ENCODE measurements at regions not wholly inside any gene's neighbourhood (a gene's known extent, or its start where the extent isn't known, plus 50 kb on each side); places are given as distances from the start of the nearest gene placed in this dataset.

DNA sequence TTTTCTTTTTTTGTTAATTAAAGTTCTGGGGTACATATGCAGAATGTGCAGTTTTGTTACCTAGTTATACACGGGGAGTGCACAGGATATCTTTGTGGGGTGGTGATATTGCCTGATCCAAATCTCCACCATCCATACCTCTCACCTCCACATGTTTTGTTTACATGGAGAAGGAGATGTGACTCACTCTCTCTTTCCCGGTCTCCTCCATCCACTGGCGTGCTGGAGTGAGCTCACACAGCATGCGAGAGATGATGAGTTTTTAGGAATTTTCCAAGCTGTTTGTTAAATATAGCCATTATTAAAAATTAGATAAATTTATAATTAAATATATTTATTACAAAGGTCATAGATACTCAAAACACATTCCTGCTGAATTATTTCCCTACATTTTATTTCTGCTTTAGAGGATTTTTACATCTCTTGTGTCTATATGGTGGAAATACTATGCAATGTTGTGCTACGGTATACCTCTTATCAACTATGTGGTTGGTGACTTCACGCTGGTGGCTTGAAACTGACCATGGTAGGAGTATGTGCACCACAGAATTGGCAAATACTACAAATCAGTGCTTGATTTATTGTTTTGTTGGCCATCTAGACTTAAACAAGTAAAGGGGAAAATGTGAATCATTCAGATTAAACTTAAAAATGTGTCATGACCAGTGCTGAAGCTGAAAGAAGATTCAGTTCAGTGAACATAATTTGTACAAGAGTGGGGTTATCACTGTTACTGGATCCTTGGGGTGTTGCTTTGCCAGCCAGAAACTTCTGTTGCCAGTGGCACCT is 107.9 kb upstream of the FAM180A start:
- TF ChIP-seq, protein P1, sequence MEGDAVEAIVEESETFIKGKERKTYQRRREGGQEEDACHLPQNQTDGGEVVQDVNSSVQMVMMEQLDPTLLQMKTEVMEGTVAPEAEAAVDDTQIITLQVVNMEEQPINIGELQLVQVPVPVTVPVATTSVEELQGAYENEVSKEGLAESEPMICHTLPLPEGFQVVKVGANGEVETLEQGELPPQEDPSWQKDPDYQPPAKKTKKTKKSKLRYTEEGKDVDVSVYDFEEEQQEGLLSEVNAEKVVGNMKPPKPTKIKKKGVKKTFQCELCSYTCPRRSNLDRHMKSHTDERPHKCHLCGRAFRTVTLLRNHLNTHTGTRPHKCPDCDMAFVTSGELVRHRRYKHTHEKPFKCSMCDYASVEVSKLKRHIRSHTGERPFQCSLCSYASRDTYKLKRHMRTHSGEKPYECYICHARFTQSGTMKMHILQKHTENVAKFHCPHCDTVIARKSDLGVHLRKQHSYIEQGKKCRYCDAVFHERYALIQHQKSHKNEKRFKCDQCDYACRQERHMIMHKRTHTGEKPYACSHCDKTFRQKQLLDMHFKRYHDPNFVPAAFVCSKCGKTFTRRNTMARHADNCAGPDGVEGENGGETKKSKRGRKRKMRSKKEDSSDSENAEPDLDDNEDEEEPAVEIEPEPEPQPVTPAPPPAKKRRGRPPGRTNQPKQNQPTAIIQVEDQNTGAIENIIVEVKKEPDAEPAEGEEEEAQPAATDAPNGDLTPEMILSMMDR (IDR thresholded peaks at IDR 0.05; ENCODE audit: extremely low read depth, insufficient read depth, missing control alignments) = no peak
- in situ Hi-C loops (cut with MboI; ENCODE audit: low pct_unique_long_range_greater_than_20kb, low sequenced_read_pairs, unreplicated experiment) = no loop called here
- DNase-seq (ENCODE audit: low spot score) = no peak

DNA sequence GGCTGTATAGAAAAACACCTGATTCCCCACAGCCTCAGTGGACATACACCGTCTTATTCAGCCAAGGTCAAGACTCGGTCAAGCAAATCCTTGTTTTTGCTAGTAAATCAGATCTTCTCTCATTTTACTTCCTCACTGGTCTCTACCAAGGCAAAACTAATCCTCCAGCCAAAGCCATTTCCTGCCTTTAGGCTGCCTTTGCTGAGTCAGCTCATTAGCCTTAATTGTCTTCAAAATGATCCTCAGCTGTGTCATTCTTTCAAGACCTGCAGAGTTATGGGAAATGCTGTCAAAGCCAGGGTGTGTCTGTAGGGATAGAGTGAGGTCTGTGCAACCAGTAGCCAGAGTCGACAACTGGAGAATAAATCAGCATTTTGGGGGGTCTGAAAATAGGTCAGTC is 107.2 kb upstream of the FAM180A start:
- in situ Hi-C loops (cut with MboI; ENCODE audit: low pct_unique_long_range_greater_than_20kb, low sequenced_read_pairs, unreplicated experiment) = no loop called here
- TF ChIP-seq, protein P1 (IDR thresholded peaks at IDR 0.05; ENCODE audit: extremely low read depth, insufficient read depth, missing control alignments) = no peak

DNA sequence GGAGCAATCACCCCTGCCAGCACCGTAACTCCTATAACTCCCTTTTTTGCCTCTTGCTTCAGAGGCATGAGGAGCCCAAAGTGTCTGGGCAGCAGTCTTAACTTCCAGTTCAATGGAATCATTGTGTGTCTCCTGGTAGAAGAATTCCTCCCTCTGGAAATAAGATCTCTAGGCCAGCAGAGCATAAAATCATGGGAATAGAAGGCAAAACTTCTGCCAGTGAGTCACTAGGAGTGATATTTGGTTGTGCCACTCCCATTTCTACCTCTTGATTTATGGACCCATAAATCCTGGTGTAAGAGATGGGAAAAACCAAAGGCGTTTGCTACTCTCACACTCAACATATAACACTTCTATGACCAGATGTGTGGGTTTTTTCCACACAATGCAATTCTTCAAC is 104.9 kb upstream of the FAM180A start:
- DNase-seq (ENCODE audit: low spot score) = no peak
- TF ChIP-seq, protein P1 (IDR thresholded peaks at IDR 0.05; ENCODE audit: extremely low read depth, insufficient read depth, missing control alignments) = no peak
- in situ Hi-C loops (cut with MboI; ENCODE audit: low pct_unique_long_range_greater_than_20kb, low sequenced_read_pairs, unreplicated experiment) = no loop called here

More for the DNA sequence above, 107.2 kb upstream of the FAM180A start:
- no peak for DNase-seq (ENCODE audit: low spot score)

DNA sequence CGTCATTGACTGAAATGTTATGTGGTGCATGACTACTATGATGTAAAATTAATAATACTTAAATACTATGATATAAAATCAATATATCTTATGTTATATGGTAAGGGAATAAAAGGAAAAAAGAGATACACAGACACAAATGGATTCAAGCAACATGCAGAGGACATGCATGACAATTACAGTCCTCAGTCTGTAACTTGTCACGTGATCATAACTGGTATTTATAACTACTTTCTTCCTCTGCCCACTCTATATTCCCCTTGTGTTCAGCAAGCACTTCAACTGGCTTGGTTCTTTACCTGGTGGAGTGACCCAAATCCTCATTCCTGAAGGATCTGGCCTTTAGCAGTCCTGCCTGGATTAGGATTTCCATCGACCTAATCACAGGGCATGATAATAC is 104.4 kb upstream of the FAM180A start:
- in situ Hi-C loops (cut with MboI; ENCODE audit: low pct_unique_long_range_greater_than_20kb, low sequenced_read_pairs, unreplicated experiment) = no loop called here
- no peak for DNase-seq (ENCODE audit: low spot score)

DNA sequence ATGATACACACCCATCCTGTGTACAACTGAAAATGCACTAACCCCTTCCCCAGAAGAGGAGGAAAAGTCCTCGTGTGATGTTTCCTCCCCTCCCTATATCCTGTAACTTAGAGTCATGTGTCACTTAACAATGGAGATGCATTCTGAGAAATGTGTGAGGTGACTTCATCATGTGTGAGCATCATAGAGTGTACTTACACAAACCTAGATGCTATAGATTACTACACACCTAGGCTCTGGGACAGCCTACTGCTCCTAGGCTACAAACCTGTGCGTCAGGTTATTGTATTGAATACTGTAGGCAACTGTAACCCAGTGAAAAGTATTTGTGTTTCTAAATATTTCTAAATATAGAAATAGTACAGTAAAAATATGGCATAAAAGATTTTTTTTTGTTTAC is 98.6 kb upstream of the FAM180A start:
- DNase-seq (ENCODE audit: low spot score) = no peak
- TF ChIP-seq, protein P1 (IDR thresholded peaks at IDR 0.05; ENCODE audit: extremely low read depth, insufficient read depth, missing control alignments) = no peak
- in situ Hi-C loops (cut with MboI; ENCODE audit: low pct_unique_long_range_greater_than_20kb, low sequenced_read_pairs, unreplicated experiment) = no loop called here

More for the DNA sequence above, 104.4 kb upstream of the FAM180A start:
- TF ChIP-seq, protein P1 (IDR thresholded peaks at IDR 0.05; ENCODE audit: extremely low read depth, insufficient read depth, missing control alignments) = no peak

DNA sequence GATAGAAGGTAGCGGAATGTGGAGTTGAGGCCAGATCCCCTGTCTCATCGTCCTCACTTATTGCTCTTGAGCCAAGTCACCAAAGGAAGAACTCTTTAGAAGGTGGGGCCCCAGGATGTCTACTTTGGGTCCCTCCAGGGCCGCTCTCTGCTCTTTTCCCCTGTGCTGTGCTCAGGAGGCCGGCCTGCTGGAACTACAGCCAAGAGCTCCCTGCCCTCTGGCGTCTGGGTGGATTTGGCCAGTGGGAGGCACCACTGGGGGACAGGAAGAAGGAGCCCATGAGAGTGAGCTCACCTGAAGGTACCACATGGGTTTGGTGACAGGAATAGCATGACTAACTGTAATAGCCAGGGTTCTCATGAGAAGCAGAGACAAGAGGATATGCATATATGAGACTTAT is 97.7 kb upstream of the FAM180A start:
- DNase-seq (ENCODE audit: low spot score) = no peak
- TF ChIP-seq, protein P1 (IDR thresholded peaks at IDR 0.05; ENCODE audit: extremely low read depth, insufficient read depth, missing control alignments) = no peak
- in situ Hi-C loops (cut with MboI; ENCODE audit: low pct_unique_long_range_greater_than_20kb, low sequenced_read_pairs, unreplicated experiment) = no loop called here

Measured in GM13977 (cell line).